ENCODE measurements at regions not wholly inside any gene's neighbourhood (a gene's known extent, or its start where the extent isn't known, plus 50 kb on each side); places are given as distances from the start of the nearest gene placed in this dataset.
"Not testable (repeated sequence)": the region's sequence is repeated elsewhere in the genome, so short reads cannot be mapped to it uniquely, and the experiment has no call there.

DNA sequence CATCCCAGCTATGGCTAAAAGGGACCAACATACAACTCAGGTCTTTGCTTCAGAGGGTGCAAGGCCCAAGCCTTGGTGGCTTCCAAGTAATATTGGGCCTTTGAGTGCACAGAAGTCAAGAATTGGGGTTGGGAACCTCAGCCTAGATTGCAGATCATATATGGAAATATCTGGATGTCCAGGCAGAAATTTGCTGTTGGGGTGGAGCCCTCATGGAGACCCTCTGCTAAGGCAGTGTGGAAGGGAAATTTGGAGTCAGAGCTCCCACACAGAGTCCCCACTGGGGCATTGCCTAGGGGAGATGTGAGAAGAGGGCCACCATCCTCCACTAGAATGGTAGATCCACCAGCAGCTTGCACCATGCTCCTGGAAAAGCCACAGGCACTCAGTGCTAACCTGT is 123.5 kb downstream of the PRL start:
- DNase-seq, result no peak

DNA sequence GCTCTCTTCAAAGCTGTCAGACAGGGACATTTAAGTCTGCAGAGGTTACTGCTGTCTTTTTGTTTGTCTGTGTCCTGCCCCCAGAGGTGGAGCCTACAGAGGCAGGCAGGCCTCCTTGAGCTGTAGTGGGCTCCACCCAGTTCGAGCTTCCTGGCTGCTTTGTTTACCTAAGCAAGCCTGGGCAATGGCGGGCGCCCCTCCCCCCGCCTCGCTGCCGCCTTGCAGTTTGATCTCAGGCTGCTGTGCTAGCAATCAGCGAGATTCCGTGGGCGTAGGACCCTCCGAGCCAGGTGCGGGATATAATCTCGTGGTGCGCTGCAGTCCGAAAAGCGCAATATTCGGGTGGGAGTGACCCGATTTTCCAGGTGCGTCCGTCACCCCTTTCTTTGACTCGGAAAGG is 116.6 kb downstream of the PRL start:
- DNase-seq, result not testable (repeated sequence)

DNA sequence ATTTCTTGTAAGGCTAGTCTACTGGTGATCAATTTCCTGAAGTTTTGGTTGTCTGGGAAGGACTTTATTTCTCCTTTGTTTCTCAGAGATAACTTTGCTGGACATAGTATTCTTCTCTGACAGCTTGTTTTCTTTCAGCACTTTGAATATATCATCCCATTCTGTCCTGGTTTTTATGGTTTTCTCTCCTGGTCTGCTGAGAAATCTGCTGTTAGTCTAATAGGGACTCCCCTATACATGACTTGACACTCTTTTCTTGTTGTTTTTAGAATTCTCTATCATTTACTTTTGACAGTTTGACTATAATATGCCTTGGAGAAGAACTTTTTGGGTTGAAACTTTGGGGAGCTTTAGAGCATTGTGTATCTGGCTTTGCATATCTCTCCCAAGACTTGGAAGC is 112.5 kb downstream of the PRL start:
- no peak for DNase-seq

DNA sequence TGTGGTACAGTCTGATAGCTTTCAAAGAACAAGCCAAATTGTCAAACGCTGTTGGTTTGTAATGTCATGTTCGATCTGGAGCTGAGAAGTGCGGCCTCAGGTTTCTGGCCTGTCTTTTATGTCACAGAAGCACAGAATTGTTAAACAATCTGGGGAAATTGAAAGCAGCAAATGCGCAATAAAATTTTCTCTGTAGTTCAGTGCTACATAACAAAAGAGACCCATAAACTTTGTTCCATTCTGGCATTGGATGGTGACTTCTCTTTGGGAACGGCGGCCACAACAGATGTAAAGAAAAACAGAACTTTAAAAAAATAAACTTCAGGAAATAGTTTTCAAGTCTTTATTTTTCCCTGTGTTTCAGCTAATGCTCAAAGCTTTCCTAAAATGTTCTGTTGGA is 106.9 kb downstream of the PRL start:
- DNase-seq, result no peak

DNA sequence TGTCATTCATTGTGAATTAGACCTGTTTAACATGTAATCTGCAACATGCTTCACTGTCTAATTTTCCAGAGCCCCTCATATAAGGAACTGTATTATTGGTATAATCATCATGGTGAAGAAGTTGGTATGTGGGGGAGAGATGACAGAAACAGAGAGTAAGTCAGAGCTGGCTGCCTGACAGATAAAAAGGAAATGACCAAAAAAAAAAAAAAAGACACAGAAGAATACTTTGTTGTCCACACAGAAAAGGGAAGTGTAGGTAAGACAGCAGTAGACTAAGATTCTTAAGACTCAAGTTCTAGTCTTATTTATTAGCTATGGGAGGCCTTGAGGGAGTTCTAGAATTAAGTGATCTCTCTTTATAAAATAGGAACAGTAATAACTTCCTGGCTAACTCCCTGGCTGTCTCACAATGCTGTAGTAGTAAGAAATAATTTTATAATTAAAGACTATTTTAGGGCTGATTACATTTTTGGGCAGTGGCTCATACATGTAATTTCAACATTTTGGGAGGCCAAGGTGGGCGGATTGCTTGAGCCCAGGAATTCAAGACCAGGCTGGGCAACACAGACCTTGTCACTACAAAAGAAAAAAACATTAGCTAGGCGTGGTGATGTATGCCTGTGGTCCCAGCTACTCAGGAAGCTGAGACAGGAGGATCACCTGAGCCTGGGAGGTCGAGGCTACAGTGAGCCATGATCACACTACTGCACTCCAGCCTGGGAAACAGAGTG is 102.5 kb downstream of the PRL start:
- no peak for DNase-seq

DNA sequence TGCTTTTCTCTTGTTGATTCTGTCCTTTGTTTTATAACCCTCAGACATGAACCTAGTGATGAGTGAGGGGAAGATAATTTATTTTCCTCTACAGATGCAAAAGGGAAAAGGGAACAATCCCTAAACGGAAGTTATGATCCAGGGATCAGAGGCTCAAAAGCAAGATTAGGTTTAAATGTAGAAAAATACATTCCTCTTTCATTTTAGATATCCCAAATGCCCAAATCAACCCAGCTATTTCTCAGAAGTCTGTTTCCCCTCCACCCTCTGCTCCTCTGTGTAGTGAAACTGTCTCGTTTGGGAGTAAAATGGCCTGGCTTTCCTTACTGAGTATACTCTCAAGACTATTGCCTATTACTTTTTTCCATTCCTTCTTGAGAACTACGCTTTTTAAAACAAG is 97.1 kb downstream of the PRL start:
- no peak for DNase-seq

DNA sequence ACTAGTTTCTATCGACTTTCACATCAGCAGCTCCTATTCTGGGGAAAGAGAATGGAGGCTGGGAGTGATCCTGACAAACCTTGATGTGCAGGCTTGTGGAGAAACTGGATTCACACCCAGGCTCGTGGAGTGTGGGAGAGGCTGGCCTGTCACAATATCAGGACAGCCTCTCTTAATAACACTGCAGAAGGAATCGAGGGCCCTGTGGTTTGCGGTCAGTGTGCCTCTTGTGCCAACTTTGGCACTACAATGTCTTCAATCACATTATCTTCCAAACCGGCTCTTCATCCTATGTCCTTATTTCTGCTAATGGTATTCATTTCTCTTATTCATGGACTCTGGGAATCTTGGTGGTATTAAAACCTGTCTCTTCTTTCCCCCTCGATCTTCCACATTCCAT is 92.7 kb downstream of the PRL start:
- DNase-seq, result no peak

DNA sequence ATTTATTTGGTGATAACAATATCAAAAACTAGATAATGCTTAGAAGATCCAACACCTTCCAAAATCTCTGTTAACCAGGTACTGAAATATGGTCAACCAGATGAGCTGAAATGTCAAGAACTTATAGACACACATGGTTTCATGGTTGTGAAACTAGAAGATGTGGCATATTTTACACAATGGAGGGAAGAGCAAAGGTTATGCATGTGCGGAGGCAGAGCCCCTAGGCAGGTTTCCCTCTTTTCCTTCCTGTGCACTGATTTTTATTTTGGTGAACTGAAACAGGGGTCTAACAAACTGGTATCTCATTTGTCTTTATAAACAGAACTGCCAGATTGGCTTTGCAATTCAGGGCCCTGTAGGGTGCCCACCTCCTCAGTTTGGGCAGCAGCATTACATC is 91.6 kb downstream of the PRL start:
- no peak for DNase-seq

DNA sequence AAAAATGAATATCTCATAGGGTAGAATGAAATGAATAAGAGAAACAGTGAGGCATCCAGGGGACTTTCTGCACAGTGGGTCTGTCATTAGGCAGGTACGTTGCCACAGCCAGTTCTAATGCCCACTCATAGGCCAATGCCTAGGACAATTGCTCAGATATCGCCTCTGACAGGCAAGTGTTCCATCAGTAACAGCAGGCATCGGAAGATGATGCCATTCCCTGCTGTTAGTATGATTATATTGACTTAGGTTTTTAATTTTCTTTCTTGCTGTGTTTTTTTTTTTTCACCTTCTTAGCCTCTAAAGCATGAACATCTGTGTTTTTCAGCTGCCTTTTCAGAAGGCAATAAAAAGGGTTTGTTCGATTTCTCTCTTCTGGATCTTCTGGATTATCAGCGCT is 90.7 kb downstream of the PRL start:
- DNase-seq, result no peak

DNA sequence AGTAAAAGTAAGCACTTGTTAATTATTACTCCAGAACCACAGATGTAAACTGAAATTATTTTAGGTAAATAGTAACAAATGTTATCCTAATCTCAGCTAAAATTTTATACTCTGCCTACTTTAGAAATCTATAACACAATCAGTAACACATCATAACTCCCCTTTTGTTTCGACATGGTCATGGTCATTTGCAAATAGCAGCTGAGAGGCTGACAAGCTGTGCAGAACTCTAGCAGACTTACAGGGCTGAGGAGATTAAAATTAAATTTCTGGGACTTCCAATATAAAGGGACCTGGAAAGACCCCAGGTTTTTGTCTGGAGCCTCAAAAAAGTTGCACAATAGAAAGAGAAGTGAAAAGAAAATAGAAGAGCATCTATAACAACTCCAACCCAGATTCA is 88.8 kb downstream of the PRL start:
- DNase-seq, result no peak

DNA sequence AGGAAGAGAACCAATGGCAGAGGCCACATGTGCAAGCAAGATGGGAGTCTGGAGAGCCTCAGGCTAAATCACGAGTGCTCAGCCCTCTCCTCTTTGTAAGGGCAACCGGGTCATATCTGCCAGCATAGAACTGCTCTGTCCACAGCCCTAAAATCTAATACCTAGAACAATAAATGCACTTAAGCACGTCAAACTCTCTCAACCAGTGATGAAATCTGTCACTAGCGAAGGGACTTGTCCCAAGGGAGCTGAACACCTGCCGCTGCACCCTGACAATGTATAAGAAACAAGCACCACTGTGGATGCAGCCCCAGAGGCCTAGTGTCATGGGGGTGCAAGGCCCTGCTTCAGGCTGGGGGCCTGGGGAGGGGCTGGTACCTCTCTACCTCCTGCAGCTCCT is 82.5 kb downstream of the PRL start:
- no peak for DNase-seq

DNA sequence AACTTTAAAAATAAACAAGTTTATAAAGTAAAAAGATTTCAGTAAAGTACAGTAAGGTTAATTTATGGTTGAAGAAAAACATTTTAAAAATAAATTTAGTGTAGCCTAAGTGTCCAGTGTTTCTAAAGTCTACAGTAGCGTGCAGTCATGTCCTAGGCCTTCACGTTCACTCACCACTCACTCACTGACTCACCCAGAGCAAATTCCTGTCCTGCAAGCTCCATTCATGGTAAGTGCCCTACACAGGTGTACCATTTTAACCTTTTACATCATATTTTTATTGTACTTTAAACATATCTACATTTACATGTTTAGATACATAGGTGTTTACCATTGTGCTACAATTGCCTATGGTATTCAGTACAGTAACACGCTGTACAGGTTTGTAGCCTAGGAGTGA is 81.4 kb downstream of the PRL start:
- not testable (repeated sequence) for DNase-seq

DNA sequence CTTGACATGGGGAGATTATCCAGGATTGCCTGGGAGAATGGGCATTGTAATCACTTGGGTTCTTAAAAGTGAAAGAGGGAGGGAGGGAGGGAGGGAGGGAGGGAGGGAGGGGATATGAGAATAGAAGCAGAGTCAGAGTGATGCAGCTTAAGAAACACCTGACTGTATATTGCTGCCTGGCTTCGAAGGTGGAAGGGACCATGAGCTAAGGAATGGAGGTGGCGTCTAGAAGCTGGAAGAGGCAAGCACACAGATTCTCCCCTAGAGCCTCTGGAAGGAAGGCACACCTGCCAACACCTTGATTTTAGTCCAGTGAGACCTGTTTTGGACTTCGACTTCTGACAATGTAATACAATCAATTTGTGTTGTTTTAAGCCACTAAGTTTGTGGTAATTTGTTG is 78.4 kb downstream of the PRL start:
- DNase-seq, result no peak

DNA sequence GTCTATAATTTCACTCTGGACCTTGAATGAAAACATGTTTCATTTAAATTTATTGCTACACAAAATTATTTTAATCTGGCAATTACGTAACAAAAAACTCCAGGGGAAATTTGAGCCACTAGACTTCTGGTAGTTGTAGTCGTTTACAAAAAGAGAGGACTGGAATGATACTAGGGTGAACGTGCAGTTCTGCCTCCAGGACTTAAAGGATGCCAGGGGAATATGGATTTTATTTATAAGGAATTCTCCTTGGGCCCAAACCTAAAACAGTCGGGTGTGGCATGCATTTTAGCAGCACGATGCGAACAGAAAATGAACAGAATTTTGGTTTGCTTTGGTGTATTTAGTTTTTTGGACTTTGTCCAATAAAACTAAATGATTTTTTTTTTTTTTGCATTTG is 76.9 kb downstream of the PRL start:
- DNase-seq, result no peak

DNA sequence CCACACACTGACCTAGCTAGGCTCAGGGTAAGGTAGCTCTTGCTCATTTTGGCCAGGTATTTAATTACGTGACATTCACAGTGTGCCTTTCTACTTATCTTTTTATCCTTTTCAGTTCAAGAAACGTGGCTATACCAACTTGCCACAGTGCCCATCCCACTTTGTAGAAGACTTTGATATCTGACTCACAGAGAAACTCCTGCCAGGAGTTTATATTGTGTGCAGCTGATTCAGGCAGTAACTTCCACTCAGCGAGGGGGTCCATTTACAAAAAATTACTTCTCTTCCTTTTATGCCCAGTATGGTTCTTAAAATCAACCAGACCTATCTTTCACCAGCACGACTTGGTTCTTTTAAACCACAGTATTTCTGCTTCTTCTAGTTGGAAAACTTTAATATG is 75.6 kb downstream of the PRL start:
- no peak for DNase-seq

DNA sequence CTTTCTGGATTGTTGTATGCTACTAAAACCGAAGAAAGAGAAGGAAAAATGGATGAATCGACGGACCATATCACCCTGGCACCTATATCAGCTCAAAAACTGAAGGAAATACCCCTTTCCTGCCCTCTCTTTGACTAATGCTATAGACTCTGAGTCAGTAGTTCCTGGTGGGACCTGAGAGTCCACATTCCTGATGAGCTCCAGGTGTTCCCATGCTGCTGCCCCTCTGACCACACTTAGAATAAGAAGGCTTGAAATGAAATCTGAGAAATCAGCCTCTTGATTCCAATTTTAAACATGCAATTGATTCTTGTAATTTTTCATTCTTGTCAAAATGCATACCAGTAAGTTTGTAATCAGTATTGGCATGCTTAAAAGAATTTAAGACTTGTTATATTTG is 75.2 kb downstream of the PRL start:
- DNase-seq, result no peak

DNA sequence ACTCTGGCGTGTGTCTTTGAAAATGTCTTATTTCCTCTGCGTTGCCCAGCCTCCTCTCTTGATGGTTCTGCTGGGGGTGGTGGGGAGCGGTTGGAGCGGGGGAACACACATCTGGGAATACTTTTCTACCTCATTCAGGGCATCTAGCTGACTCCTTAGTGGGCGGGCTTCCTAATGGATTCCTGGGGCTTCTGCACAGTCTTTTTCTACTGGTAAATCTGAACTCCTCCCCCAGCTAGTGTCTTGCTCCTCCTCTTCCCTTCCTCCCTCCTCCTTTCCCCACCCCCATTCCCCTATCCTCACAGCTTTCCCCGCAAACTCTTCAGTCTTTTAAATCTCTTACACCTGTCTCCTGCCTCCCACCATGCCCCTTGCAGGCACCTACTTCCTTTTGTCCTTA is 74.4 kb downstream of the PRL start:
- DNase-seq, result no peak

DNA sequence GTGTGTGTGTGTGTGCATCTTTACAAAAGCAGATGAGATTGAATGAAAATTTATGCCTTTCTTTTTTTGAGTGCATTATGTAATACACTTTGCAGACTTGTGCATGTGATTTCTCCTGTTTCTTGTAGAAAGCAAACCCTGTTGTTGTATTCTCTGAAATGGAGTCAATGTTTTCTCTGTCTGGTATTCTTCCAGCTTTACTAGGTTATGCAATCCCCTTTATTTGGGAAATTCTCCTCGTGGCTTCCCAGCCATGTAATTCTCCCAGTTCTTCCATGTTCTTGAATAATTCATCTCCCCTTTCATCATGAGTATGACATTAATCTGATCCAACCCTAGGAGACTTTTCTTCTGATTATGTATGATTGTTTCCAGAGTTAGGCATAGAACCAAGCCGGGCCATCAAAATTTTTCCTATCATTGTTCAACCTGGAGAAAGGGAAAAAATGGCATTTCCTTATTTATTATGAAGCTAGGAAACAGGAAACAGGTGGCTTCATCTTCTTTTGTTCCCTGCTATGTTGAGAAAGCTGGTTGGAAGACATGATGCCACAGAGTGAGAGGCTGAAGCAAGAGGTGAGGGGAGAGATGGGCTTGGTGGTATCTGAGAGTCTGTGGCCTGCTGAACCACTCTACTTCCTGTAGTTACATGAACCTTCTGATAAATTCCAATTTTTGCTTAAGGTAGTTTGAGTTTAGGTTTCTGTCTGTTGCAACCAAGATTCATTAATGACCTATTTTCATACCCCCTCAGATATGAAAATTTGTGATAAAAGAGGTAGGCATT is 68.8 kb downstream of the PRL start:
- DNase-seq, result no peak

DNA sequence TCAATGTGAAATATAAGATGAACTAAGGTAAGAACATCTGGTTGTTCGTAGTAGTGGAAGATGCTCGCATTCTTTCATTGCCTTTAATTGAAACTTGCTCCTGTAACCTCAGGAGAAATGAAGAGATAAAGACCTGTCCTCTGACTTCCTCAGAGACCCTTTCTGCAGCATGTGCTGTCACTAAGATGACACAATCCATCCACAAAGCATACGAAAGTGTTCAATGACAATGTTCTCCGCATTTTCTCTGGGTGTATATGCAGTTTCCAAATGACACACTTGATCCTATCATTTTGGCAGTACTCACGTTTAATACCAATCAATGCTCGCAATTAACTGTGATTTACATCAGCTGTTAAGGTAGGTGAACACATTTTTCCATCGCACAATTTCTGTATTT is 65.8 kb downstream of the PRL start:
- DNase-seq, result no peak

DNA sequence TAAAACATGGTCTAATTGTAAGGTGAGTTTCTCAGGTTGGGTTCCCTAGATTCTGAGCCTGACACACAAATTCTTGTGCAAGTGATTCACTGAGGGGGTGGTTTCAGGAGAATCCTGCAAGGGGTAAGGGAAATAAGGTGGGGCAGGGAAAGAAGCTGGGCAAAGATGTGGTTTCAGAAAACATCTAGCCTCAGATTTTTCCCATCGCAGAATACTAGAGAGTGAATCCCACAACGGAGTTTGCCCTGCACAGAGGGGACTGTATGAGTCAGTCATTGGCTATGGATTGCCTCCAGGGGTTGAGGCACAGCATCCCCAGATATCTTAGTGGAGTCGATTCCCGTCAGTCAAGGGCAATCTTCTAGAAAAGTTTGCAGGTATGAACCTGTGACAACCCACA is 65.2 kb downstream of the PRL start:
- no peak for DNase-seq

DNA sequence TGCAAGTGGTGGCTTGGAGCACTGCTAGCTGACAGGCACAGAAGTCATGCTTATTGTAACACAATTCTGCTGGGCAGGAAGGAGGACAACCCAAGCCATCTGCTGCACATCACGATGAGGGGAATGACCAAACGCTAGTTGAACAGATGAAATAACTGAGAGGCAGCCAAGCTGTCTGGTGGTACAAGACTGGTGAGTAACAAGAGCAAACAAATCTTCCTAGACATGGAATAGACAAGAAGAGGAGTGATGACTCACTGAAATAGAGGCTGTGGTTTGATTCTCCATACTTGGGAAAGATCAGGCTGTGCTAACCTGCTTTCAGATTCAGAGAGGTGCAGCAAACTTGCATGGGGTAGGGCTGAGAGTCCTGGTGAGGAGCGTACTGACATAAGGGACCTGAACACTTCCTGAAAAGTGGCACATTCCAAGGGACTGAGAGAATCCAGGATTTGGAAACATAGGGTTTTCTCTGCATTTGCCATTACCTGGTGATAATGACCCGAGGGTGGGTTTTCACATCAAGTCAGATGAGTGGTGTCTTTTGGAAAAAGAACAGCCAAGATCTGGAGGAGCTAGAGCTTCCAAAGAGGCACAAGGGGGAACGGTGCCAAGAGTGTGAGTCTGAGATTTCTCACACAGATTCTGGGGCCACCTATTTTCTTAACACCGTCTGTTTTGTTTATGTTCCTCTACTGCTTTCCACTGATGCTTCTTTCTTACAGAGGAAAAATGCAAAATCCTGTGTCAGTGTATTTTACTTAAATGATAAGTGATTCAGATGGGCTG is 60.0 kb downstream of the PRL start:
- DNase-seq, result no peak
